SU-DHL-6 (cell line): ENCODE measurements at regions not wholly inside any gene's neighbourhood (a gene's known extent, or its start where the extent isn't known, plus 50 kb on each side); places are given as distances from the start of the nearest gene placed in this dataset.

Experiments
- H2AFZ ChIP-seq: fragments of 200-600 bp; sonication (generic); 2 replicates; pipeline ENCODE4 v1.6.1; 2014; ENCODE audit warnings: low read depth, mild to moderate bottlenecking, moderate library complexity, mixed read lengths, antibody characterized with exemption, low read length; ENCODE audit not compliant: severe bottlenecking
- H3F3A ChIP-seq: fragments of 200-600 bp; shearing (Covaris generic); 2 replicates; pipeline ENCODE4 v1.6.0; 2016; ENCODE audit warnings: antibody characterized with exemption, mild to moderate bottlenecking; ENCODE audit not compliant: insufficient read depth
- H3K27ac ChIP-seq: fragments of 200-600 bp; sonication (generic); 2 replicates; pipeline ENCODE4 v1.5.1; 2016; ENCODE audit warnings: low read depth, mild to moderate bottlenecking, low read length, moderate library complexity, mixed read lengths
- H3K27me3 ChIP-seq: fragments of 200-600 bp; sonication (generic), shearing (Covaris generic); 2 replicates; pipeline ENCODE4 v1.6.0; 2014; ENCODE audit warnings: mild to moderate bottlenecking, low read length
- H3K36me3 ChIP-seq: fragments of 200-600 bp; sonication (generic); 2 replicates; pipeline ENCODE4 v1.6.1; 2014; ENCODE audit warnings: mild to moderate bottlenecking, low read length, mixed read lengths
- H3K4me2 ChIP-seq: fragments of 300-600, 200-600 bp; shearing (Covaris generic), sonication (generic); 2 replicates; pipeline ENCODE4 v1.6.0; 2014; ENCODE audit warnings: low read length, low read depth, mild to moderate bottlenecking; ENCODE audit not compliant: poor library complexity, severe bottlenecking
- H3K4me3 ChIP-seq: fragments of 200-600 bp; sonication (generic); 2 replicates; pipeline ENCODE4 v1.5.1; 2014; ENCODE audit warnings: antibody characterized with exemption, low read length, mild to moderate bottlenecking, mixed read lengths; ENCODE audit not compliant: insufficient read depth, poor library complexity, severe bottlenecking
- H3K79me2 ChIP-seq: fragments of 200-600 bp; sonication (generic); 2 replicates; pipeline ENCODE4 v1.6.1; 2014; ENCODE audit warnings: mild to moderate bottlenecking, low read length, moderate library complexity; ENCODE audit not compliant: insufficient read depth
- H3K9ac ChIP-seq: fragments of 200-600 bp; sonication (generic); 2 replicates; pipeline ENCODE4 v1.7.0; 2014; ENCODE audit warnings: mild to moderate bottlenecking, low read length
- H3K9me2 ChIP-seq: fragments of 200-600 bp; sonication (generic); replicated peaks from 2 replicates; pipeline ENCODE4 v1.6.1; 2014; ENCODE audit warnings: low read length; ENCODE audit not compliant: insufficient read depth
- H3K9me3 ChIP-seq: fragments of 200-600 bp; sonication (generic); 2 replicates; pipeline ENCODE4 v1.6.1; 2014; ENCODE audit warnings: low read length, mixed read lengths; ENCODE audit not compliant: insufficient read depth
- H4K20me1 ChIP-seq: fragments of 200-600 bp; sonication (generic); 2 replicates; pipeline ENCODE4 v1.6.1; 2014; ENCODE audit warnings: low read depth, mild to moderate bottlenecking, antibody characterized with exemption, low read length, moderate library complexity, mixed read lengths
- EZH2phosphoT487 ChIP-seq: fragments of 200-600 bp; sonication (generic), shearing (Covaris generic); conservative IDR thresholded peaks from 2 replicates; pipeline ENCODE4 v1.6.1; 2018; ENCODE audit warnings: mild to moderate bottlenecking, antibody characterized with exemption, low read length, moderate library complexity, mixed read lengths
- TF ChIP-seq, protein P1 (sequence below): fragments of 200-600 bp; sonication (generic); IDR thresholded peaks from one replicate; pipeline ENCODE4 v1.5.1; 2017; ENCODE audit warnings: antibody characterized with exemption, mild to moderate bottlenecking, low read length, moderate library complexity; ENCODE audit not compliant: insufficient read depth, poor library complexity, severe bottlenecking

DNA sequence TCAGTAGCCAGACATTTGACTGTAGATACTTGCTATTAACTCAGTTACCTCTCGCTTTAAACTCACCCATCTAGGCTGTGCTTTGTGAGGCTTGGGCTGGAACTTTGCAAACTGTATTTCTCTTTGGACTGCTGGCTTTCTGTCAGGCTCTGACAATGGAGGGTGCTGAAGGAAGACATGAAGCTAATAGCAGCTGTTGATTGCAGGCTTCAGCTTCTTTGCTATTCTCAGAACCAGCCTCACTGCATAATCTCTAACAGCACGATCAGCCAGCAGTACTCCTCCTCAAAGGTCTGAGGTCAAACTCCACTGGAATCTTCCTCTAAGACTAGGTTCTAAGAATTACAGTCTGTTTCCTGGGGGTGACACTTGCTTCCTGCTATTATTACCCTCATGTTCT, 295.6 kb downstream of the ZBBX start:
- Histone ChIP-seq H3K9ac (no peak overlapping the region), H3K79me2 (no peaks in the 10 kb centered on the region), H3K27me3 (no peaks in the 10 kb centered on the region), H3K36me3 (no peaks in the 10 kb centered on the region), H4K20me1 (no peaks in the 10 kb centered on the region), H3K27ac (no peak overlapping the region), H3K4me2 (no peak overlapping the region), H2AFZ (no peak overlapping the region), H3K9me2 (no peaks in the 10 kb centered on the region), H3K4me3 (no peak overlapping the region), H3K9me3 (no peaks in the 10 kb centered on the region), H3F3A (no peaks in the 10 kb centered on the region)
- TF ChIP-seq, protein P1, sequence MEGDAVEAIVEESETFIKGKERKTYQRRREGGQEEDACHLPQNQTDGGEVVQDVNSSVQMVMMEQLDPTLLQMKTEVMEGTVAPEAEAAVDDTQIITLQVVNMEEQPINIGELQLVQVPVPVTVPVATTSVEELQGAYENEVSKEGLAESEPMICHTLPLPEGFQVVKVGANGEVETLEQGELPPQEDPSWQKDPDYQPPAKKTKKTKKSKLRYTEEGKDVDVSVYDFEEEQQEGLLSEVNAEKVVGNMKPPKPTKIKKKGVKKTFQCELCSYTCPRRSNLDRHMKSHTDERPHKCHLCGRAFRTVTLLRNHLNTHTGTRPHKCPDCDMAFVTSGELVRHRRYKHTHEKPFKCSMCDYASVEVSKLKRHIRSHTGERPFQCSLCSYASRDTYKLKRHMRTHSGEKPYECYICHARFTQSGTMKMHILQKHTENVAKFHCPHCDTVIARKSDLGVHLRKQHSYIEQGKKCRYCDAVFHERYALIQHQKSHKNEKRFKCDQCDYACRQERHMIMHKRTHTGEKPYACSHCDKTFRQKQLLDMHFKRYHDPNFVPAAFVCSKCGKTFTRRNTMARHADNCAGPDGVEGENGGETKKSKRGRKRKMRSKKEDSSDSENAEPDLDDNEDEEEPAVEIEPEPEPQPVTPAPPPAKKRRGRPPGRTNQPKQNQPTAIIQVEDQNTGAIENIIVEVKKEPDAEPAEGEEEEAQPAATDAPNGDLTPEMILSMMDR = no peak
- no peak for TF ChIP-seq EZH2phosphoT487

DNA sequence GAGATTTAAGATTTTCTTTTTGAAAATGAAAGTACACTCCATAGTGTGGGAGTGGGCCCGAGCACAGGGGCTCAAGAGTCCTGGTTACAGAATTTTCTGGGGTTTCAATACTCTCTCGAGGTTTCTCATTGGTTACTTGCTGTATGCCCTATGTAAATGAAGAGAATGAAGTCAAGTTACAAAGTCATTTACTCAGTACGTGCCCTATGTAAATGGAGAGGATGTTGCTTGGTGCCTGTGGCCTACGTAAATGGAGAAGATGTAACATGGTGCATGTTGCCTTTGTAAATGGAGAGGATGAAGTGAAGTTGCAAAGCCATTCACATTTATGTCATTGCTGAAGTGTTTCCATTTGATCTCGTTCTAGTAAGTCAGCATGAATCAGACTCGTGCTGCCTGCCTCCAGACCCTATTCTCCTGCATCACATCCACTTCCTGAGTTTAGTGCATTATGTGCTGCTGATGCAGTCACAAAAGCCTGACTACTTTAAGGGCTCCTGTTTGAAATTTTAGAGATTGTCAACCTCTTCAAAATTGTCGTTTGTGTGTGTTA, 302.0 kb downstream of the ZBBX start:
- no peaks in the 10 kb centered on the region for H3K36me3 ChIP-seq
- no peaks in the 10 kb centered on the region for H3K9me2 ChIP-seq
- H3K79me2 ChIP-seq = no peaks in the 10 kb centered on the region
- peak overlapping the region; percentile 36 for H3K4me2 ChIP-seq
- H2AFZ ChIP-seq = peak overlapping the region; percentile 90
- H3K9me3 ChIP-seq = no peaks in the 10 kb centered on the region
- H3K27ac ChIP-seq = no peak overlapping the region
- TF ChIP-seq, protein P1 = no peak
- TF ChIP-seq EZH2phosphoT487 = no peak
- peak overlapping the region; percentile 24 for H3K4me3 ChIP-seq
- no peak overlapping the region for H3K9ac ChIP-seq
- no peaks in the 10 kb centered on the region for H4K20me1 ChIP-seq
- H3K27me3 ChIP-seq = no peaks in the 10 kb centered on the region
- H3F3A ChIP-seq = no peaks in the 10 kb centered on the region

DNA sequence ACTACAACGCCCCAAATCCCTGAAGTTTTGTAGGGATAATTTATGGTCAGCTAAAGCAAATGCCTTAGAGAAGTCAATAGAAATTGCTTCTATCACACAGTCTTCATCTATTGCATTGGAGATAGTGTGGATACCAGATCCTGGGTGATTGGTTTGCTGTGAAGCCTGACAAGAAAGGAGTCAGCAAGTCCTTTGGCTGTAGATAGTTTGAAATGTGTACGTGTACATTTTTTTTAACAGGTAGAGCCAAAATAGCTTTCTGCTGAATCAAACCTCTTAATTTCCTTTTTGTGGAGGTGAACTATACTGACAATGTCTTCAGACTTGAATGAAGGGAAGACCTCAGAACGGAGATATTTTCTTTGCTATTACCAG, 312.3 kb downstream of the ZBBX start:
- Histone ChIP-seq H3K79me2 (no peaks in the 10 kb centered on the region), H2AFZ (no peak overlapping the region), H3K9me3 (no peaks in the 10 kb centered on the region), H3K4me2 (no peak overlapping the region), H3K4me3 (no peak overlapping the region), H3K27me3 (no peaks in the 10 kb centered on the region), H4K20me1 (no peaks in the 10 kb centered on the region), H3K9ac (no peak overlapping the region), H3K36me3 (peaks cover 3% of the 10 kb centered on the region; the same call in 1 of the 2 replicates), H3F3A (no peaks in the 10 kb centered on the region), H3K27ac (no peak overlapping the region), H3K9me2 (no peaks in the 10 kb centered on the region)
- TF ChIP-seq, protein P1 = no peak
- no peak for TF ChIP-seq EZH2phosphoT487
